ENCODE measurements at regions not wholly inside any gene's neighbourhood (a gene's known extent, or its start where the extent isn't known, plus 50 kb on each side); places are given as distances from the start of the nearest gene placed in this dataset.

- H3K18ac ChIP-seq (ENCODE audit: low read depth, low read length), result peak overlapping the region; percentile 15; the same call in 1 of the 2 replicates
- H3K36me3 ChIP-seq (ENCODE audit: control insufficient read depth, insufficient read depth, low read length), result no peaks in the 10 kb centered on the region
- DNase-seq (no peak), ATAC-seq (ENCODE audit: low read depth) (no peak)
- no peak overlapping the region for H3K56ac ChIP-seq (ENCODE audit: extremely low read depth, insufficient read depth, low read length)
- in situ Hi-C loops (cut with MboI; ENCODE audit: low sequenced_read_pairs), result no loop called here
- H3K9me1 ChIP-seq (ENCODE audit: insufficient read depth, low read length), result peaks cover 8% of the 10 kb centered on the region
- H3K4me1 ChIP-seq (ENCODE audit: control insufficient read depth, insufficient read depth, low read length), result peaks cover 12% of the 10 kb centered on the region
- H4K5ac ChIP-seq (ENCODE audit: low read depth, low read length), result peak overlapping the region; percentile 50; the same call in 1 of the 2 replicates
- no peak overlapping the region for H4K91ac ChIP-seq (ENCODE audit: insufficient read depth, low read depth, low read length)
- 60% methylated on average over 1 of the region's 2 CpGs; no CpG with 5 or more reads in 1 of the 2 experiments for WGBS, 2 experiments (ENCODE audit: extremely low coverage in 2 of 2, insufficient read length in 1 of 2)
- H2BK20ac ChIP-seq (ENCODE audit: low read depth, low read length), result no peak overlapping the region; the same call in 1 of the 2 replicates
- H3K9ac ChIP-seq (ENCODE audit: low read depth, low read length), result no peak overlapping the region
- no peak overlapping the region for H3K4me3 ChIP-seq (ENCODE audit: insufficient read depth, low read depth, low read length)
- H3K4me2 ChIP-seq (ENCODE audit: low read depth, low read length), result no peak overlapping the region
- POLR2A ChIA-PET (ENCODE audit: unreplicated experiment), result no interaction called here
- 0 out of 2 replicates have a peak overlapping the region, but pooled peaks have one; percentile 12 for H2BK120ac ChIP-seq (ENCODE audit: low read depth, low read length)
- H2BK5ac ChIP-seq (ENCODE audit: low read depth, low read length, poor library complexity, severe bottlenecking), result no peak overlapping the region
- no peak overlapping the region for H2AFZ ChIP-seq (replicated peaks; ENCODE audit: low read length, poor library complexity)
- H3K4ac ChIP-seq (ENCODE audit: low read depth, low read length), result peak overlapping the region; percentile 24; the same call in 1 of the 2 replicates
- no peak overlapping the region for H3K27ac ChIP-seq (ENCODE audit: insufficient read depth, low read length)
- no peak overlapping the region for H2AK9ac ChIP-seq (replicated peaks; ENCODE audit: low read depth, low read length, poor library complexity)
- no peaks in the 10 kb centered on the region for H4K20me1 ChIP-seq (ENCODE audit: insufficient read depth, low read length)
- H3K9me3 ChIP-seq (ENCODE audit: control insufficient read depth, insufficient read depth, low read length), result no peaks in the 10 kb centered on the region
- BruUV-seq (replicated peaks), result no TSS peak
- TF ChIP-seq CHD1 (IDR thresholded peaks at IDR 0.05; ENCODE audit: low read depth, low read length) (no peak), SMC3 (IDR thresholded peaks at IDR 0.05; ENCODE audit: low read depth, low read length) (no peak), MXI1 (IDR thresholded peaks at IDR 0.05; ENCODE audit: borderline replicate concordance, low read depth, low read length) (no peak), CEBPB (IDR thresholded peaks at IDR 0.05; ENCODE audit: low read depth, low read length) (no peak), MAZ (IDR thresholded peaks at IDR 0.05; ENCODE audit: borderline replicate concordance, low read depth, low read length) (no peak), RAD21 (IDR thresholded peaks at IDR 0.05; ENCODE audit: low read length) (no peak), BHLHE40 (IDR thresholded peaks at IDR 0.05; ENCODE audit: low read depth, low read length) (no peak)
- no peak overlapping the region for H2BK15ac ChIP-seq (ENCODE audit: low read depth, low read length)
- dilution Hi-C loops (cut with HindIII; ENCODE audit: low sequenced_read_pairs, unreplicated experiment), result no loop called here
- H3K27me3 ChIP-seq (ENCODE audit: control insufficient read depth, insufficient read depth, low read length), result no peaks in the 10 kb centered on the region
- H3K23ac ChIP-seq (ENCODE audit: low read depth, low read length), result no peak overlapping the region
- CTCF ChIA-PET, result no interaction called here
- no peak overlapping the region; a peak in 1 of 4 replicates for H4K8ac ChIP-seq (ENCODE audit: low read depth in 2 of 2, low read length in 2 of 2)
- no peak overlapping the region for H2AK5ac ChIP-seq (ENCODE audit: low read depth, low read length)
- intact Hi-C loops (cut with micrococcal nuclease), result no loop called here
- H3K79me1 ChIP-seq (ENCODE audit: low read depth in 1 of 2, low read length in 2 of 2), result peaks cover 0 to 7% of the 10 kb centered on the region in 2 experiments; a peak in 2 of 4 replicates
- 0 out of 2 replicates have a peak overlapping the region, but pooled peaks have one; percentile 13 for H3K14ac ChIP-seq (replicated peaks; ENCODE audit: low read depth, low read length)
Measured at GRCh38 chr6:133758815-133759335, 130.0 kb upstream of the TCF21 start.

Measured in IMR-90 (cell line).